GM23338 (cell line): ENCODE measurements at regions not wholly inside any gene's neighbourhood (a gene's known extent, or its start where the extent isn't known, plus 50 kb on each side); places are given as distances from the start of the nearest gene placed in this dataset.

Experiments used
- CREB1 ChIP-seq: fragments of 250-450 bp; sonication (Bioruptor Pico); IDR thresholded peaks from 2 replicates; pipeline ENCODE4 v1.5.0; 2020; ENCODE audit warnings: low read depth, mild to moderate bottlenecking, moderate library complexity
- CTCF ChIP-seq, 2 experiments: fragments of 200-600 bp in 1 of 2; sonication (generic) in 1 of 2; conservative IDR thresholded peaks; 2 replicates each; pipeline versions ENCODE4 v1.5.1 to v1.6.1; 2016 to 2017; ENCODE audit warnings: antibody characterized with exemption in 2 of 2, low read depth in 2 of 2, mild to moderate bottlenecking in 2 of 2, moderate library complexity in 1 of 2
- EZH2 ChIP-seq: fragments of 200-600 bp; sonication (generic); IDR thresholded peaks from one replicate; pipeline ENCODE4 v1.8.0; 2017; ENCODE audit warnings: antibody characterized with exemption, mild to moderate bottlenecking, low read depth; ENCODE audit not compliant: unreplicated experiment
- EZH2phosphoT487 ChIP-seq: fragments of 200-600 bp; sonication (generic); IDR thresholded peaks from one replicate; pipeline ENCODE4 v1.8.1; 2018; ENCODE audit warnings: antibody characterized with exemption; ENCODE audit not compliant: unreplicated experiment
- JUNB ChIP-seq: IDR thresholded peaks from one replicate; pipeline ENCODE4 v1.6.1; 2016; ENCODE audit warnings: antibody characterized with exemption; ENCODE audit not compliant: unreplicated experiment
- NANOG ChIP-seq: IDR thresholded peaks from 2 replicates; pipeline ENCODE4 v1.6.1; 2016; ENCODE audit warnings: antibody characterized with exemption, borderline replicate concordance
- POLR2AphosphoS5 ChIP-seq: IDR thresholded peaks from 2 replicates; pipeline ENCODE4 v1.6.1; 2016; ENCODE audit warnings: antibody characterized with exemption, low read depth
- REST ChIP-seq: IDR thresholded peaks from one replicate; pipeline ENCODE4 v1.6.1; 2018; ENCODE audit warnings: antibody characterized with exemption; ENCODE audit not compliant: unreplicated experiment
- STAT1 ChIP-seq: IDR thresholded peaks from one replicate; pipeline ENCODE4 v1.6.1; 2016; ENCODE audit warnings: antibody characterized with exemption; ENCODE audit not compliant: unreplicated experiment
- ZNF114 ChIP-seq: fragments of 250-450 bp; sonication (Bioruptor Pico); IDR thresholded peaks from 2 replicates; pipeline ENCODE4 v1.5.0; 2020; ENCODE audit warnings: mild to moderate bottlenecking, moderate library complexity
- ZNF331 ChIP-seq: fragments of 250-450 bp; sonication (Bioruptor Pico); IDR thresholded peaks from 2 replicates; pipeline ENCODE4 v1.5.0; 2020; ENCODE audit warnings: low read depth, mild to moderate bottlenecking, moderate library complexity
- ZNF462 ChIP-seq: fragments of 250-450 bp; sonication (Bioruptor Pico); IDR thresholded peaks from 2 replicates; pipeline ENCODE4 v1.5.0; 2020; ENCODE audit warnings: mild to moderate bottlenecking, moderate library complexity

GRCh38 chr1:163706915-163707314, 385.2 kb downstream of the NUF2 start:
- TF ChIP-seq CTCF (conservative IDR thresholded peaks at IDR 0.05; ENCODE audit: low read depth in 2 of 2), result no peak
- TF ChIP-seq REST, result no peak
- no peak for TF ChIP-seq EZH2
- TF ChIP-seq ZNF331 (CRISPR knock-in tag), result no peak
- no peak for TF ChIP-seq EZH2phosphoT487
- no peak for TF ChIP-seq CREB1 (CRISPR knock-in tag)
- no peak for TF ChIP-seq ZNF114
- TF ChIP-seq POLR2AphosphoS5, result no peak
- TF ChIP-seq JUNB, result no peak
- no peak for TF ChIP-seq NANOG
- no peak for TF ChIP-seq ZNF462 (CRISPR knock-in tag)
- no peak for TF ChIP-seq STAT1
